ENCODE measurements at regions not wholly inside any gene's neighbourhood (a gene's known extent, or its start where the extent isn't known, plus 50 kb on each side); places are given as distances from the start of the nearest gene placed in this dataset.

DNA sequence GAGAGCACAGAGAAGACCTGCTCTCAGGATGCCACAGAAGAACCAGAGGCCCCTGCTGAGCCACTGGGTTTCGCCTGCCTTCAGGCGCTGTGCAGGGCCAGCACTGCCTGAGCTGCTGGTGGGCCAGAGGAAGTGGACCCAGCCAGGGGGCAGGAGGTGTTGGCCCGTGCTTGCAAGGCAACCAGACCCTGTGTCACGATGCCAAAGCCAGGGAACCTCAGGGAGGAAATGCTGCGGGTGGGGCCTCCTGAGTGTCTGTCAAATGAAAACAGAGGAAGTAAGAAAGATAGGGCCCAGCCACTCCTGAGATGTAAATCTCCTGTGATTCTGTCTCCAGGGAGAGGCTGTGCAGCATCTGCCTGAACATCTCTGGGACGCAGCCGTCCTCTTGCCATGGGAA lies 58.1 kb upstream of the ADORA2B start:
- Histone ChIP-seq H3F3A (ENCODE audit: control insufficient read depth, insufficient read depth) (no peaks in the 10 kb centered on the region), H3K9me3 (ENCODE audit: control insufficient read depth, insufficient read depth, low read length) (no peaks in the 10 kb centered on the region), H3K4me2 (ENCODE audit: low read length) (no peak overlapping the region), H3K4me3 (ENCODE audit: low read length) (no peak overlapping the region), H3K4me1 (ENCODE audit: control insufficient read depth, low read length) (no peaks in the 10 kb centered on the region), H4K20me1 (ENCODE audit: control insufficient read depth, insufficient read depth, low read depth, low read length) (no peaks in the 10 kb centered on the region), H3K9me2 (replicated peaks; ENCODE audit: control insufficient read depth, low read length) (no peaks in the 10 kb centered on the region), H3K79me2 (ENCODE audit: control insufficient read depth, low read length) (no peaks in the 10 kb centered on the region), H3K36me3 (ENCODE audit: control insufficient read depth, low read length) (no peaks in the 10 kb centered on the region), H3K27me3 (ENCODE audit: control insufficient read depth, low read length) (no peaks in the 10 kb centered on the region; the same call in 1 of the 2 replicates), H3K27ac (ENCODE audit: low read depth, low read length) (no peak overlapping the region)
- TF ChIP-seq, protein P1, sequence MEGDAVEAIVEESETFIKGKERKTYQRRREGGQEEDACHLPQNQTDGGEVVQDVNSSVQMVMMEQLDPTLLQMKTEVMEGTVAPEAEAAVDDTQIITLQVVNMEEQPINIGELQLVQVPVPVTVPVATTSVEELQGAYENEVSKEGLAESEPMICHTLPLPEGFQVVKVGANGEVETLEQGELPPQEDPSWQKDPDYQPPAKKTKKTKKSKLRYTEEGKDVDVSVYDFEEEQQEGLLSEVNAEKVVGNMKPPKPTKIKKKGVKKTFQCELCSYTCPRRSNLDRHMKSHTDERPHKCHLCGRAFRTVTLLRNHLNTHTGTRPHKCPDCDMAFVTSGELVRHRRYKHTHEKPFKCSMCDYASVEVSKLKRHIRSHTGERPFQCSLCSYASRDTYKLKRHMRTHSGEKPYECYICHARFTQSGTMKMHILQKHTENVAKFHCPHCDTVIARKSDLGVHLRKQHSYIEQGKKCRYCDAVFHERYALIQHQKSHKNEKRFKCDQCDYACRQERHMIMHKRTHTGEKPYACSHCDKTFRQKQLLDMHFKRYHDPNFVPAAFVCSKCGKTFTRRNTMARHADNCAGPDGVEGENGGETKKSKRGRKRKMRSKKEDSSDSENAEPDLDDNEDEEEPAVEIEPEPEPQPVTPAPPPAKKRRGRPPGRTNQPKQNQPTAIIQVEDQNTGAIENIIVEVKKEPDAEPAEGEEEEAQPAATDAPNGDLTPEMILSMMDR (IDR thresholded peaks at IDR 0.05; ENCODE audit: low read depth, low read length, poor library complexity, severe bottlenecking): no peak
- no peak for TF ChIP-seq EZH2phosphoT487 (IDR thresholded peaks at IDR 0.05; ENCODE audit: borderline replicate concordance, low read length)

DNA sequence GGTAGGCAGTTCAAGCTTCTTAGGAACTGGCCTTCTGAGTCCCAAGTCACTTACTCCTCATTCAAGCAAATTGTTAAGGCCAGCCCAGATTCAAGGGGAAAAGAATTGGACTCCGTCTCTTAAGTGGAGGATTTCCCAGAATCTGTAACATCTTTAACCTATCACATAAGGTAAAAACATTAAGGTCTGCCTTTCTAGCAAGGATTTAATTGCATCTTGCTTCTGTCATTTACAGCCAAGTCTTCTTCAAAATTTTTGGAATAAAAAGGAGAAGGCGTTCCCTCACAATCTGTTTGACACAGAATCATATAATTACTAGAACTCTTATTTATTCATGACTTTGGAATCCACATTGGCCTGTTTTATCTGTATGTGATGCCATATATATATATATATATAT lies 56.5 kb upstream of the ADORA2B start:
- TF ChIP-seq, protein P1 (IDR thresholded peaks at IDR 0.05; ENCODE audit: low read depth, low read length, poor library complexity, severe bottlenecking): no peak
- no peak for TF ChIP-seq EZH2phosphoT487 (IDR thresholded peaks at IDR 0.05; ENCODE audit: borderline replicate concordance, low read length)
- Histone ChIP-seq H3K4me3 (ENCODE audit: low read length) (no peak overlapping the region), H3K9me2 (replicated peaks; ENCODE audit: control insufficient read depth, low read length) (no peaks in the 10 kb centered on the region), H3K4me2 (ENCODE audit: low read length) (no peak overlapping the region), H3K27ac (ENCODE audit: low read depth, low read length) (no peak overlapping the region), H3K4me1 (ENCODE audit: control insufficient read depth, low read length) (no peaks in the 10 kb centered on the region), H3F3A (ENCODE audit: control insufficient read depth, insufficient read depth) (no peaks in the 10 kb centered on the region), H4K20me1 (ENCODE audit: control insufficient read depth, insufficient read depth, low read depth, low read length) (no peaks in the 10 kb centered on the region), H3K27me3 (ENCODE audit: control insufficient read depth, low read length) (no peaks in the 10 kb centered on the region; the same call in 1 of the 2 replicates), H3K9me3 (ENCODE audit: control insufficient read depth, insufficient read depth, low read length) (no peaks in the 10 kb centered on the region), H3K36me3 (ENCODE audit: control insufficient read depth, low read length) (no peaks in the 10 kb centered on the region), H3K79me2 (ENCODE audit: control insufficient read depth, low read length) (no peaks in the 10 kb centered on the region)

DNA sequence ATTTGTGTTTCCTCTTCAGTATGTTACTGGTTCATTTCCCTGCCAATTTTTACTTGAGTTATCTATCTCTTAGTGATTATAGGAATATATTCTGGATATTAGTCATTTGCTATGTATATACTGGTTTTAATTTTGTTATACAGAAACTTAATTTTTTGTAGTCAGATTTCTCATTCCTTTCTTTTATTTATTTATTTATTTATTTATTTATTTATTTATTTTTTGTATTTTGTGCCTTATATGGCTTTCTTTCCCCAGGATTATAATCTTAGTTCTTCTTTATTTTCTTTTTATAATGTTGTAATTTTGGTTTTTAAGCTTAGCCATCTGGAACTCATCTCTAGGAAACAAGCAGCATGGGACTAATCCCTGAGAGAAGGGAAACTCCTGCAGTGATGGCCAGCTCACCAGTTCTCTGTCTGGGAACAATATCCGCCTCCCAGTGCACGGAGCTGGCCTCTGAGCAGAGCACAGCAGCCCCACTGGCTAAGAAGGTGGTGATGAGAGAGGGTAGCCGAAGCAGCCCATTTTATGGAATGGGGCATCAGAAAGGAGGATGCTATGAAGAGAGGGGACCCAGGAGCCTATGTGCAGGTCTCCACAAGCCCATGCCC lies 54.5 kb upstream of the ADORA2B start:
- no peaks in the 10 kb centered on the region for H3K27me3 ChIP-seq (ENCODE audit: control insufficient read depth, low read length)
- no peak overlapping the region for H3K4me3 ChIP-seq (ENCODE audit: low read length)
- no peaks in the 10 kb centered on the region for H3K9me3 ChIP-seq (ENCODE audit: control insufficient read depth, insufficient read depth, low read length)
- no peaks in the 10 kb centered on the region for H3K79me2 ChIP-seq (ENCODE audit: control insufficient read depth, low read length)
- H3F3A ChIP-seq (ENCODE audit: control insufficient read depth, insufficient read depth): no peaks in the 10 kb centered on the region
- no peak overlapping the region for H3K4me2 ChIP-seq (ENCODE audit: low read length)
- no peak overlapping the region for H3K27ac ChIP-seq (ENCODE audit: low read depth, low read length)
- no peaks in the 10 kb centered on the region for H3K36me3 ChIP-seq (ENCODE audit: control insufficient read depth, low read length)
- TF ChIP-seq, protein P1 (IDR thresholded peaks at IDR 0.05; ENCODE audit: low read depth, low read length, poor library complexity, severe bottlenecking): no peak
- TF ChIP-seq EZH2phosphoT487 (IDR thresholded peaks at IDR 0.05; ENCODE audit: borderline replicate concordance, low read length): no peak
- no peaks in the 10 kb centered on the region for H3K9me2 ChIP-seq (replicated peaks; ENCODE audit: control insufficient read depth, low read length)
- no peaks in the 10 kb centered on the region for H4K20me1 ChIP-seq (ENCODE audit: control insufficient read depth, insufficient read depth, low read depth, low read length)
- H3K4me1 ChIP-seq (ENCODE audit: control insufficient read depth, low read length): no peaks in the 10 kb centered on the region
